GM19452 (cell line): ENCODE measurements at regions not wholly inside any gene's neighbourhood (a gene's known extent, or its start where the extent isn't known, plus 50 kb on each side); places are given as distances from the start of the nearest gene placed in this dataset.
"Not testable (repeated sequence)": the region's sequence is repeated elsewhere in the genome, so short reads cannot be mapped to it uniquely, and the experiment has no call there.

Experiments used
- ATAC-seq: cut with Tn5 transposase; IDR thresholded peaks from one replicate; pipeline ENCODE4 v1.9.1; 2021; ENCODE audit not compliant: unreplicated experiment

GRCh38 chr6:51292659-51293058, 474.0 kb downstream of the TFAP2B start:
- no peak for ATAC-seq

- no peak for ATAC-seq
These were observed 481.1 kb downstream of the TFAP2B start for GRCh38 chr6:51299621-51300380.

- no peak for ATAC-seq
These were observed 481.8 kb downstream of the TFAP2B start for GRCh38 chr6:51300510-51300909.

- ATAC-seq: no peak
These were observed 483.3 kb downstream of the TFAP2B start for GRCh38 chr6:51301962-51302361.

- ATAC-seq: no peak
These were observed 483.8 kb downstream of the TFAP2B start for GRCh38 chr6:51302431-51302830.

- ATAC-seq: no peak
These were observed 484.7 kb downstream of the TFAP2B start for GRCh38 chr6:51303338-51303737.

- ATAC-seq: no peak
These were observed 496.3 kb downstream of the TFAP2B start for GRCh38 chr6:51314965-51315364.

GRCh38 chr6:51318674-51319073, 500.0 kb downstream of the TFAP2B start:
- ATAC-seq: no peak

- not testable (repeated sequence) for ATAC-seq
These were observed 502.8 kb downstream of the TFAP2B start for GRCh38 chr6:51321477-51321876.

- no peak for ATAC-seq
These were observed 503.8 kb downstream of the TFAP2B start for GRCh38 chr6:51322505-51322904.

GRCh38 chr6:51323056-51323455, 504.4 kb downstream of the TFAP2B start:
- ATAC-seq: no peak

GRCh38 chr6:51330971-51331370, 512.3 kb downstream of the TFAP2B start:
- ATAC-seq: no peak

GRCh38 chr6:51335543-51335942, 516.9 kb downstream of the TFAP2B start:
- ATAC-seq: no peak

- ATAC-seq: no peak
These were observed 517.5 kb downstream of the TFAP2B start for GRCh38 chr6:51336185-51336584.

GRCh38 chr6:51337277-51337676, 518.6 kb downstream of the TFAP2B start:
- ATAC-seq: no peak

- ATAC-seq: no peak
These were observed 520.4 kb downstream of the TFAP2B start for GRCh38 chr6:51339108-51339507.

GRCh38 chr6:51339728-51340127, 521.1 kb downstream of the TFAP2B start:
- no peak for ATAC-seq

GRCh38 chr6:51342393-51342792, 523.7 kb downstream of the TFAP2B start:
- no peak for ATAC-seq

- ATAC-seq: no peak
These were observed 531.2 kb downstream of the TFAP2B start for GRCh38 chr6:51349857-51350256.

GRCh38 chr6:51350308-51350904, 531.7 kb downstream of the TFAP2B start:
- ATAC-seq: no peak

GRCh38 chr6:51352506-51353029, 533.9 kb downstream of the TFAP2B start:
- no peak for ATAC-seq

- ATAC-seq: no peak
These were observed 541.6 kb downstream of the TFAP2B start for GRCh38 chr6:51360287-51360686.
